Trophoblast cell (in vitro differentiated cells and primary cell): ENCODE measurements at regions not wholly inside any gene's neighbourhood (a gene's known extent, or its start where the extent isn't known, plus 50 kb on each side); places are given as distances from the start of the nearest gene placed in this dataset.
A peak's percentile ranks its signal among the peaks of the same experiment; 100 is the strongest.

ENCODE experiments used
- DNase-seq, 2 donors: peaks; one replicate each; pipeline ENCODE4 v3.0.0-alpha.2; 2016
- H2AFZ ChIP-seq: 2 replicates; pipeline ENCODE4 v1.6.1; 2013; ENCODE audit warnings: low read length, moderate library complexity, mild to moderate bottlenecking; ENCODE audit not compliant: insufficient read depth, poor library complexity
- H2AK5ac ChIP-seq: 2 replicates; pipeline ENCODE4 v1.6.1; 2013; ENCODE audit warnings: mild to moderate bottlenecking, low read length
- H2BK120ac ChIP-seq: 2 replicates; pipeline ENCODE4 v1.6.1; 2013; ENCODE audit warnings: low read length, mild to moderate bottlenecking, moderate library complexity; ENCODE audit not compliant: insufficient read depth, poor library complexity
- H2BK12ac ChIP-seq: 2 replicates; pipeline ENCODE4 v1.6.1; 2013; ENCODE audit warnings: mild to moderate bottlenecking, low read length, moderate library complexity
- H2BK5ac ChIP-seq: 2 replicates; pipeline ENCODE4 v1.6.1; 2013; ENCODE audit warnings: low read length, low read depth, moderate library complexity, mild to moderate bottlenecking; ENCODE audit not compliant: poor library complexity
- H3K14ac ChIP-seq: 2 replicates; pipeline ENCODE4 v1.6.1; 2013; ENCODE audit warnings: mild to moderate bottlenecking, low read length
- H3K18ac ChIP-seq: 2 replicates; pipeline ENCODE4 v1.6.1; 2013; ENCODE audit warnings: mild to moderate bottlenecking, low read length
- H3K23ac ChIP-seq: 2 replicates; pipeline ENCODE4 v1.6.1; 2013; ENCODE audit warnings: low read length
- H3K27ac ChIP-seq: 2 replicates; pipeline ENCODE4 v1.5.1; 2013; ENCODE audit warnings: low read depth, mild to moderate bottlenecking, inconsistent platforms, low read length, moderate library complexity
- H3K27me3 ChIP-seq: 2 replicates; pipeline ENCODE4 v1.6.1; 2013; ENCODE audit warnings: inconsistent platforms, mild to moderate bottlenecking, low read length, moderate library complexity; ENCODE audit not compliant: insufficient read depth
- H3K36me3 ChIP-seq, 2 experiments: 1 replicate in 1 of 2; 2 replicates in 1 of 2; pipeline ENCODE4 v1.6.1; 2013; ENCODE audit warnings: low read length in 2 of 2, mild to moderate bottlenecking in 2 of 2, moderate library complexity in 1 of 2; ENCODE audit not compliant: insufficient read depth in 2 of 2, control insufficient read depth in 1 of 2
- H3K4ac ChIP-seq: 2 replicates; pipeline ENCODE4 v1.6.1; 2013; ENCODE audit warnings: low read depth, mild to moderate bottlenecking, low read length, moderate library complexity
- H3K4me1 ChIP-seq, 2 experiments: 1 replicate in 1 of 2; 2 replicates in 1 of 2; pipeline ENCODE4 v1.6.1; 2013; ENCODE audit warnings: low read length in 2 of 2, mild to moderate bottlenecking in 2 of 2, moderate library complexity in 1 of 2; ENCODE audit not compliant: insufficient read depth in 2 of 2, control insufficient read depth in 1 of 2
- H3K4me2 ChIP-seq: 2 replicates; pipeline ENCODE4 v1.6.1; 2013; ENCODE audit warnings: inconsistent platforms, mild to moderate bottlenecking, low read length, moderate library complexity
- H3K4me3 ChIP-seq: 2 replicates; pipeline ENCODE4 v1.5.1; 2013; ENCODE audit warnings: mild to moderate bottlenecking, low read depth, low read length, inconsistent platforms
- H3K79me1 ChIP-seq: one replicate; pipeline ENCODE4 v1.6.1; 2013; ENCODE audit warnings: low read length
- H3K79me2 ChIP-seq: 2 replicates; pipeline ENCODE4 v1.6.1; 2013; ENCODE audit warnings: low read length, mild to moderate bottlenecking; ENCODE audit not compliant: control insufficient read depth, insufficient read depth, poor library complexity
- H3K9ac ChIP-seq: 2 replicates; pipeline ENCODE4 v1.6.1; 2013; ENCODE audit warnings: mild to moderate bottlenecking, low read length
- H3K9me3 ChIP-seq: 2 replicates; pipeline ENCODE4 v1.6.1; 2013; ENCODE audit warnings: low read depth, mild to moderate bottlenecking, control low read depth, inconsistent platforms, low read length; ENCODE audit not compliant: insufficient read depth
- H4K12ac ChIP-seq: 2 replicates; pipeline ENCODE4 v1.6.1; 2013; ENCODE audit warnings: low read depth, mild to moderate bottlenecking, low read length, moderate library complexity
- H4K8ac ChIP-seq: 2 replicates; pipeline ENCODE4 v1.6.1; 2013; ENCODE audit warnings: low read depth, mild to moderate bottlenecking, low read length, moderate library complexity
- H4K91ac ChIP-seq: one replicate; pipeline ENCODE4 v1.6.1; 2013; ENCODE audit warnings: low read depth, mild to moderate bottlenecking, low read length, moderate library complexity
- WGBS: extraction: QIAGEN DNeasy Blood & Tissue Kit; methylation state at CpG from one replicate; pipeline ENCODE4 v1.1.7; 2013; ENCODE audit warnings: missing lambda C conversion rate; ENCODE audit not compliant: insufficient read length, insufficient coverage; ENCODE audit errors: extremely low coverage; 5-methylcytosine and 5-hydroxymethylcytosine counted together

DNA sequence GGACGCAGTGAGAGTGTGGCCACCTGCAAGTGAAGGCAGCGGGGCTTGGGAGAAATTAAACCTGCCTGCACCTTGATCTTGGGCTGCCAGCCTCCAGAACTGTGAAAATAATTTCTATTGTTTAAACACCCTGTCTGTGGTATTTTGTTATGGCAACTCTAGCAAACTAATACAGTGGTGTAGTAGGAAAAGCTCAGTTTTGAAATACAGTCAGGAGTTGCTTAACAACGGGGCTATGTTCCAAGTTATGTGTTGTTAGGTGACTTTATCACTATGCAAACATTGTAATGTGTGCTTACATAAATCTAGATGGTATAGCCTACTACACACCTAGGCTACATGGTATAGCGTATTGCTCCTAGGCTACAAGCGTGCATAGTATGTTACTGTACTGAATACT is 93.4 kb upstream of the FN1 start:
- Histone ChIP-seq H3K27ac (peak overlapping the region; percentile 57), H4K91ac (peak overlapping the region; percentile 96), H3K79me2 (no peaks in the 10 kb centered on the region), H2AK5ac (peak overlapping the region; percentile 97), H3K4me1 (peaks cover 2% of the 10 kb centered on the region in 2 experiments), H4K8ac (peak overlapping the region; percentile 76), H3K14ac (peak overlapping the region; percentile 95), H2BK12ac (peak overlapping the region; percentile 99), H3K4me3 (no peak overlapping the region), H3K4me2 (no peak overlapping the region), H3K4ac (no peak overlapping the region), H3K36me3 (no peaks in the 10 kb centered on the region), H3K79me1 (peaks cover 6% of the 10 kb centered on the region), H2AFZ (no peak overlapping the region), H3K23ac (no peak overlapping the region), H2BK5ac (peak overlapping the region; percentile 83), H3K9ac (no peak overlapping the region), H3K18ac (peak overlapping the region; percentile 77), H3K9me3 (peaks cover 6% of the 10 kb centered on the region), H2BK120ac (peak overlapping the region; percentile 94), H3K27me3 (no peaks in the 10 kb centered on the region), H4K12ac (no peak overlapping the region)
- no CpG with 5 or more reads among the region's 5 CpGs for WGBS
- DNase-seq, result peak; percentile 56 to 95

DNA sequence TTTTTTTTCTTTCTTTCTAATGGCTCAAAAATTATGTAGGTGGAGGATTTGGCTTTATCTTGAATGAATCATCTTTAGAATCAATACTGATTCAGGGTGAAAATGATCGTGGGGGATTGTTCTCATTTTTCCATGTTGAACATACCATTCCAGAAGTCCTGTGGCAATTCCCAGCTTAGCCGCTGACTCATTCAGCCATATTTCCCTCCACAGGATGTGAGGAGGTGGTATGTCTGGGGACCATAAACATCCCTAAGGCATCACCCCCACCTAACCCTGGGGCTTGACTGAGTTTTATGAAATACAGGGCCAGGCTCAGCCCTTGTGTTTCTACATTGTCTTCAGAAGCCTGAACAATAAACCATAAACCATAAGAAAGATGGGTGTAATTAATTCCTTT is 92.7 kb upstream of the FN1 start:
- Histone ChIP-seq H3K79me2 (no peaks in the 10 kb centered on the region), H3K4ac (no peak overlapping the region), H3K9me3 (no peaks in the 10 kb centered on the region), H3K23ac (no peak overlapping the region), H3K27me3 (no peaks in the 10 kb centered on the region), H2AK5ac (no peak overlapping the region), H3K4me3 (no peak overlapping the region), H2BK120ac (no peak overlapping the region), H3K18ac (no peak overlapping the region), H2BK5ac (no peak overlapping the region), H4K91ac (no peak overlapping the region), H3K4me1 (peaks cover 2% of the 10 kb centered on the region in 2 experiments), H3K4me2 (no peak overlapping the region), H3K79me1 (peaks cover 6% of the 10 kb centered on the region), H3K14ac (no peak overlapping the region), H3K36me3 (no peaks in the 10 kb centered on the region), H2AFZ (no peak overlapping the region), H2BK12ac (peak overlapping the region; percentile 4), H4K8ac (no peak overlapping the region), H3K27ac (peak overlapping the region; percentile 6), H3K9ac (no peak overlapping the region), H4K12ac (no peak overlapping the region)
- no CpG with 5 or more reads among the region's 2 CpGs for WGBS
- peak; percentile 87 to 94 for DNase-seq

DNA sequence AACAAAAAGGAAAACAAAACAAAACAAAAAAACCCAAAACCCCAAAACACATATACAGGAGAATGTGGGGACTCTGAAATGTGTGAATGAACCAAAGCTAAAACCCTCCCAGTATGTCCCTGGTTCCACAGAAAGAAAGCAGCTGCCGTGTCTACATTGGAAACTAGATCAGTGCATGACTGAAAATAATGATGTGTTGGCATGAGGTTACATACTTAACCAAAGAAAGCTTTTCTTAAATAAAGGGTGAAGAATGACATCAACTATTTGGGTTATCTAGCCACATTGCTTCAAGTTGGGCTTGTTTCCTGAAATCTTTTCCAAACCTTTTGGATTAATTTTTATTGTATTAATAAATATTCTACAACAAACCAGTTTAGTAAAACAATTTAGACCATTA is 91.9 kb upstream of the FN1 start:
- H2BK120ac ChIP-seq, result peak overlapping the region; percentile 46
- H3K79me1 ChIP-seq, result peaks cover 8% of the 10 kb centered on the region
- H3K14ac ChIP-seq, result peak overlapping the region; percentile 26
- WGBS, result no CpG with 5 or more reads among the region's 1 CpG
- H3K9me3 ChIP-seq, result no peaks in the 10 kb centered on the region
- no peaks in the 10 kb centered on the region for H3K27me3 ChIP-seq
- H3K4me2 ChIP-seq, result no peak overlapping the region
- DNase-seq, result peak in 1 of 2 donors; percentile 31
- peaks cover 2% of the 10 kb centered on the region in 2 experiments for H3K4me1 ChIP-seq
- H3K36me3 ChIP-seq, result no peaks in the 10 kb centered on the region
- no peak overlapping the region for H3K4me3 ChIP-seq
- no peak overlapping the region for H2AK5ac ChIP-seq
- no peak overlapping the region for H3K18ac ChIP-seq
- H4K91ac ChIP-seq, result peak overlapping the region; percentile 43
- H3K79me2 ChIP-seq, result no peaks in the 10 kb centered on the region
- H3K27ac ChIP-seq, result no peak overlapping the region
- H4K8ac ChIP-seq, result no peak overlapping the region
- peak overlapping the region; percentile 52 for H2BK5ac ChIP-seq
- H3K4ac ChIP-seq, result no peak overlapping the region
- no peak overlapping the region for H3K23ac ChIP-seq
- no peak overlapping the region for H3K9ac ChIP-seq
- no peak overlapping the region for H2AFZ ChIP-seq
- H4K12ac ChIP-seq, result no peak overlapping the region
- H2BK12ac ChIP-seq, result peak overlapping the region; percentile 90

DNA sequence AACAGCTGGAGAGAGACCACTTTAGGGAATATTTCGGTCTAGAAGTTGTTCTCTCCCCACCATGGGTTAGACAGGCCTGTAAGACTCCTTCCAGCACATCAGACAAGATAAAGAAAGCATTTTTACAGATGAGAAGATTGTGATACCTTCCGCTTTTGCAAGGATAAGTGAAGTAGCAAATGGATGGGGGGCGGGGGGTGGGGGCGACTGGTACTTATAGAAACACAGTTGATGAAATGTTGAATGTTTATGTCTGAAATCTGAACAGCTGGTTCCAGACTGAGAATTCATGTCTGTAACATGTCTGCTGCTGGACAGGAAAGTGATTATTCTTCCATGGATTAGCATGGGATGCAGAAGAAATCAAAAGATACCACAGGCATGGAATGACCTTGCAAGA is 90.5 kb upstream of the FN1 start:
- H4K12ac ChIP-seq, result no peak overlapping the region
- H3K9me3 ChIP-seq, result no peaks in the 10 kb centered on the region
- no peaks in the 10 kb centered on the region for H3K27me3 ChIP-seq
- no peak overlapping the region for H3K27ac ChIP-seq
- no peak overlapping the region for H3K14ac ChIP-seq
- no peak overlapping the region for H3K23ac ChIP-seq
- H2BK12ac ChIP-seq, result peak overlapping the region; percentile 39
- H2AK5ac ChIP-seq, result peak overlapping the region; percentile 75
- H3K4me3 ChIP-seq, result no peak overlapping the region
- no peak overlapping the region for H3K4me2 ChIP-seq
- no peak overlapping the region for H4K91ac ChIP-seq
- H2AFZ ChIP-seq, result no peak overlapping the region
- no peak overlapping the region for H3K4ac ChIP-seq
- H3K18ac ChIP-seq, result no peak overlapping the region
- peaks cover 8% of the 10 kb centered on the region for H3K79me1 ChIP-seq
- no peak overlapping the region for H2BK5ac ChIP-seq
- no peak for DNase-seq
- H2BK120ac ChIP-seq, result peak overlapping the region; percentile 71
- no peaks in the 10 kb centered on the region for H3K36me3 ChIP-seq
- no peak overlapping the region for H3K9ac ChIP-seq
- H3K4me1 ChIP-seq, result peaks cover 2% of the 10 kb centered on the region in 2 experiments
- no CpG with 5 or more reads among the region's 4 CpGs for WGBS
- H4K8ac ChIP-seq, result no peak overlapping the region
- H3K79me2 ChIP-seq, result no peaks in the 10 kb centered on the region
